ENCODE measurements at regions not wholly inside any gene's neighbourhood (a gene's known extent, or its start where the extent isn't known, plus 50 kb on each side); places are given as distances from the start of the nearest gene placed in this dataset.
"Not testable (repeated sequence)": the region's sequence is repeated elsewhere in the genome, so short reads cannot be mapped to it uniquely, and the experiment has no call there.

- no peak for DNase-seq (ENCODE audit: low spot score)
These were observed 230.3 kb upstream of the IRF2BP2 start for GRCh38 chr1:234840253-234840652.

- no peak for DNase-seq (ENCODE audit: low spot score)
These were observed 229.7 kb upstream of the IRF2BP2 start for GRCh38 chr1:234839663-234840062.

GRCh38 chr1:234838820-234839219 is 228.8 kb upstream of the IRF2BP2 start:
- no peak for DNase-seq (ENCODE audit: low spot score)

GRCh38 chr1:234838182-234838581 is 228.2 kb upstream of the IRF2BP2 start:
- no peak for DNase-seq (ENCODE audit: low spot score)

- no peak for DNase-seq (ENCODE audit: low spot score)
These were observed 227.7 kb upstream of the IRF2BP2 start for GRCh38 chr1:234837713-234838112.

- DNase-seq (ENCODE audit: low spot score): no peak
These were observed 226.9 kb upstream of the IRF2BP2 start for GRCh38 chr1:234836776-234837357.

GRCh38 chr1:234836045-234836681 is 226.2 kb upstream of the IRF2BP2 start:
- DNase-seq (ENCODE audit: low spot score): no peak

GRCh38 chr1:234835239-234835638 is 225.3 kb upstream of the IRF2BP2 start:
- no peak for DNase-seq (ENCODE audit: low spot score)

GRCh38 chr1:234833646-234834045 is 223.7 kb upstream of the IRF2BP2 start:
- no peak for DNase-seq (ENCODE audit: low spot score)

- no peak for DNase-seq (ENCODE audit: low spot score)
These were observed 223.1 kb upstream of the IRF2BP2 start for GRCh38 chr1:234833118-234833517.

- no peak for DNase-seq (ENCODE audit: low spot score)
These were observed 217.7 kb upstream of the IRF2BP2 start for GRCh38 chr1:234827656-234828055.

- no peak for DNase-seq (ENCODE audit: low spot score)
These were observed 217.2 kb upstream of the IRF2BP2 start for GRCh38 chr1:234827181-234827580.

GRCh38 chr1:234826352-234826751 is 216.4 kb upstream of the IRF2BP2 start:
- DNase-seq (ENCODE audit: low spot score): no peak

GRCh38 chr1:234825498-234826165 is 215.7 kb upstream of the IRF2BP2 start:
- no peak for DNase-seq (ENCODE audit: low spot score)

- not testable (repeated sequence) for DNase-seq (ENCODE audit: low spot score)
These were observed 214.9 kb upstream of the IRF2BP2 start for GRCh38 chr1:234824836-234825235.

- DNase-seq (ENCODE audit: low spot score): no peak
These were observed 213.5 kb upstream of the IRF2BP2 start for GRCh38 chr1:234823191-234824176.

- no peak for DNase-seq (ENCODE audit: low spot score)
These were observed 211.9 kb upstream of the IRF2BP2 start for GRCh38 chr1:234821840-234822239.

- no peak for DNase-seq (ENCODE audit: low spot score)
These were observed 210.6 kb upstream of the IRF2BP2 start for GRCh38 chr1:234820597-234820996.

- not testable (repeated sequence) for DNase-seq (ENCODE audit: low spot score)
These were observed 209.9 kb upstream of the IRF2BP2 start for GRCh38 chr1:234819845-234820244.

GRCh38 chr1:234818040-234818387 is 208.0 kb upstream of the IRF2BP2 start:
- DNase-seq (ENCODE audit: low spot score): not testable (repeated sequence)

- not testable (repeated sequence) for DNase-seq (ENCODE audit: low spot score)
These were observed 207.5 kb upstream of the IRF2BP2 start for GRCh38 chr1:234817313-234818039.

GRCh38 chr1:234816864-234817263 is 206.9 kb upstream of the IRF2BP2 start:
- not testable (repeated sequence) for DNase-seq (ENCODE audit: low spot score)

Measured in NAMALWA (cell line).